Endothelial cell of umbilical vein (primary cell): ENCODE measurements at regions not wholly inside any gene's neighbourhood (a gene's known extent, or its start where the extent isn't known, plus 50 kb on each side); places are given as distances from the start of the nearest gene placed in this dataset.

Source experiments
- BruUV-seq: library from RNA; stranded (reverse); fragments of 400-500 nt; replicated peaks from 2 replicates; lab custom pipeline; 2021; lab: Mats Ljungman, UMichigan
- CTCF ChIA-PET: fragments of 300-600, 350-600 bp; sonication (Branson Sonifier 250); formaldehyde crosslinking; loops from one replicate; lab custom pipeline; 2021; ENCODE audit warnings: antibody characterized with exemption, inconsistent platforms; lab: Charles Lee
- POLR2A ChIA-PET: fragments of 300-600, 350-600 bp; sonication (Branson Sonifier 250); formaldehyde crosslinking; loops from one replicate; lab custom pipeline; 2021; ENCODE audit warnings: antibody characterized with exemption, inconsistent platforms; lab: Charles Lee
- DNase-seq: peaks from one replicate; pipeline ENCODE4 v3.0.0-alpha.2; 2011; ENCODE audit warnings: low read depth, low spot score
- FAIRE-seq: peaks from 2 replicates; lab custom pipeline; 2011; peaks lifted over from hg19 to GRCh38; lab: Jason Lieb, UNC
- H2AFZ ChIP-seq: 2 replicates; pipeline ENCODE4 v1.6.0; 2012; ENCODE audit warnings: low read depth, low read length, control low read depth, inconsistent platforms
- H3K27ac ChIP-seq: 2 replicates; pipeline ENCODE4 v1.5.1; 2011; ENCODE audit warnings: low read depth, mild to moderate bottlenecking, control low read depth, low read length, moderate library complexity; ENCODE audit not compliant: insufficient read depth
- H3K27me3 ChIP-seq, 2 experiments: 2 replicates each; pipeline versions ENCODE4 v1.6.0 to v1.6.1; 2011; ENCODE audit warnings: low read length in 2 of 2, mixed read lengths in 1 of 2; ENCODE audit not compliant: control insufficient read depth in 2 of 2, insufficient read depth in 2 of 2
- H3K36me3 ChIP-seq, 2 experiments: 2 replicates in 1 of 2; 3 replicates in 1 of 2; pipeline ENCODE4 v1.5.1; 2011; ENCODE audit warnings: low read length in 2 of 2, mild to moderate bottlenecking in 1 of 2, moderate library complexity in 1 of 2; ENCODE audit not compliant: control insufficient read depth in 2 of 2, insufficient read depth in 2 of 2; ENCODE audit errors: extremely low read depth in 1 of 2
- H3K4me1 ChIP-seq: 3 replicates; pipeline ENCODE4 v1.5.1; 2011; ENCODE audit warnings: mild to moderate bottlenecking, low read length; ENCODE audit not compliant: control insufficient read depth, insufficient read depth; ENCODE audit errors: extremely low read depth
- H3K4me2 ChIP-seq: 2 replicates; pipeline ENCODE4 v1.6.1; 2011; ENCODE audit warnings: low read length, control low read depth, mixed read lengths; ENCODE audit not compliant: insufficient read depth
- H3K4me3 ChIP-seq, 3 experiments: fragments of 200-600 bp in 1 of 3; sonication (generic), shearing (Covaris generic) in 1 of 3; replicated peaks in 1 of 3; 2 replicates each; pipeline ENCODE4 v1.5.1; 2011 to 2016; ENCODE audit warnings: control low read depth in 3 of 3, low read length in 3 of 3, mild to moderate bottlenecking in 2 of 3, inconsistent platforms in 1 of 3, low read depth in 1 of 3, moderate library complexity in 1 of 3; ENCODE audit not compliant: insufficient read depth in 1 of 3
- H3K79me2 ChIP-seq: 2 replicates; pipeline ENCODE4 v1.6.0; 2012; ENCODE audit warnings: low read length, inconsistent platforms; ENCODE audit not compliant: control insufficient read depth, insufficient read depth
- H3K9ac ChIP-seq: replicated peaks from 2 replicates; pipeline ENCODE3; 2011; ENCODE audit warnings: low read length, control low read depth; ENCODE audit not compliant: insufficient read depth; ENCODE audit errors: extremely low read depth
- H3K9me1 ChIP-seq: replicated peaks from 3 replicates; pipeline ENCODE4 v1.6.0; 2011; ENCODE audit warnings: mild to moderate bottlenecking, low read length; ENCODE audit not compliant: control insufficient read depth, insufficient read depth; ENCODE audit errors: extremely low read depth
- H3K9me3 ChIP-seq: replicated peaks from 2 replicates; pipeline ENCODE4 v1.5.1; 2012; ENCODE audit warnings: low read length, inconsistent platforms; ENCODE audit not compliant: control insufficient read depth, insufficient read depth
- H4K20me1 ChIP-seq: replicated peaks from 2 replicates; pipeline ENCODE3; 2011; ENCODE audit warnings: mild to moderate bottlenecking, low read length; ENCODE audit not compliant: control insufficient read depth, insufficient read depth; ENCODE audit errors: extremely low read depth
- EZH2 ChIP-seq: IDR thresholded peaks from 2 replicates; pipeline ENCODE4 v1.6.1; 2012; ENCODE audit warnings: borderline replicate concordance, low read depth, mild to moderate bottlenecking, moderate library complexity, low read length, inconsistent platforms; ENCODE audit not compliant: severe bottlenecking
- FOS ChIP-seq: IDR thresholded peaks from 2 replicates; pipeline ENCODE4 v1.6.1; 2011; ENCODE audit warnings: mild to moderate bottlenecking, low read length, moderate library complexity, borderline replicate concordance; ENCODE audit not compliant: insufficient read depth
- GATA2 ChIP-seq: IDR thresholded peaks from 2 replicates; pipeline ENCODE4 v1.7.0; 2011; ENCODE audit warnings: low read depth, mild to moderate bottlenecking, moderate library complexity, mixed read lengths, low read length; ENCODE audit not compliant: insufficient read length, insufficient read depth
- JUN ChIP-seq: IDR thresholded peaks from 2 replicates; pipeline ENCODE4 v1.6.1; 2011; ENCODE audit warnings: borderline replicate concordance, low read depth; ENCODE audit not compliant: insufficient read length, insufficient read depth
- MYC ChIP-seq: IDR thresholded peaks from one replicate; pipeline ENCODE4 v1.6.1; 2011; ENCODE audit warnings: mild to moderate bottlenecking, low read depth, low read length
- POLR2A ChIP-seq: IDR thresholded peaks from 2 replicates; pipeline ENCODE4 v1.6.1; 2012; ENCODE audit warnings: low read depth, mild to moderate bottlenecking, control low read depth, low read length
- POLR2AphosphoS5 ChIP-seq: IDR thresholded peaks from 2 replicates; pipeline ENCODE4 v1.6.1; 2012; ENCODE audit warnings: low read depth, mild to moderate bottlenecking, control low read depth, low read length, moderate library complexity; ENCODE audit not compliant: insufficient read depth
- dilution Hi-C: fragments of 300-500 bp; cut with MboI; formaldehyde crosslinking; loops from one replicate; pipeline ENCODE4 v1.15.0; 2019; ENCODE audit warnings: low sequenced_read_pairs; ENCODE audit not compliant: extremely low pct_ligation_motif_present
- intact Hi-C: fragments of 100-400 bp; cut with micrococcal nuclease; formaldehyde crosslinking; loops from one replicate; pipeline ENCODE4 v1.10.0; 2022
- TF ChIP-seq, protein P1 (sequence below), 2 donors: IDR thresholded peaks; 1 replicate in 1 of 2; 2 replicates in 1 of 2; pipeline ENCODE4 v1.5.1; 2011; ENCODE audit warnings: low read length in 2 of 2, mild to moderate bottlenecking in 2 of 2, moderate library complexity in 2 of 2, control low read depth in 1 of 2, inconsistent platforms in 1 of 2, low read depth in 1 of 2; ENCODE audit not compliant: insufficient read depth in 1 of 2; ENCODE audit errors: extremely low read depth in 1 of 2
- TF ChIP-seq, protein P2 (sequence below): IDR thresholded peaks from 2 replicates; pipeline ENCODE4 v1.6.1; 2011; ENCODE audit not compliant: insufficient read depth, insufficient read length

- H3K9me1 ChIP-seq, result no peaks in the 10 kb centered on the region
- no peaks in the 10 kb centered on the region for H3K4me1 ChIP-seq
- no peaks in the 10 kb centered on the region for H3K9me3 ChIP-seq
- CTCF ChIA-PET, result no interaction called here
- no peak overlapping the region for H3K9ac ChIP-seq
- FAIRE-seq, result no peak
- intact Hi-C loops, result no loop called here
- no peak overlapping the region for H3K4me2 ChIP-seq
- DNase-seq, result no peak
- no peaks in the 10 kb centered on the region for H4K20me1 ChIP-seq
- no peaks in the 10 kb centered on the region for H3K79me2 ChIP-seq
- BruUV-seq, result no TSS peak
- no peak overlapping the region for H3K27ac ChIP-seq
- H2AFZ ChIP-seq, result no peak overlapping the region
- POLR2A ChIA-PET, result interaction anchor here (0.7 kb wide), 1 partner anchor 66 kb away, joined by 3 read pairs; no protein-coding TSS in a partner anchor
- H3K27me3 ChIP-seq, result peaks cover 8 to 17% of the 10 kb centered on the region in 2 experiments
- dilution Hi-C loops, result no loop called here
- H3K4me3 ChIP-seq, result no peak overlapping the region
- H3K36me3 ChIP-seq, result no peaks in the 10 kb centered on the region
- TF ChIP-seq EZH2, result no peak
- TF ChIP-seq, protein P1, sequence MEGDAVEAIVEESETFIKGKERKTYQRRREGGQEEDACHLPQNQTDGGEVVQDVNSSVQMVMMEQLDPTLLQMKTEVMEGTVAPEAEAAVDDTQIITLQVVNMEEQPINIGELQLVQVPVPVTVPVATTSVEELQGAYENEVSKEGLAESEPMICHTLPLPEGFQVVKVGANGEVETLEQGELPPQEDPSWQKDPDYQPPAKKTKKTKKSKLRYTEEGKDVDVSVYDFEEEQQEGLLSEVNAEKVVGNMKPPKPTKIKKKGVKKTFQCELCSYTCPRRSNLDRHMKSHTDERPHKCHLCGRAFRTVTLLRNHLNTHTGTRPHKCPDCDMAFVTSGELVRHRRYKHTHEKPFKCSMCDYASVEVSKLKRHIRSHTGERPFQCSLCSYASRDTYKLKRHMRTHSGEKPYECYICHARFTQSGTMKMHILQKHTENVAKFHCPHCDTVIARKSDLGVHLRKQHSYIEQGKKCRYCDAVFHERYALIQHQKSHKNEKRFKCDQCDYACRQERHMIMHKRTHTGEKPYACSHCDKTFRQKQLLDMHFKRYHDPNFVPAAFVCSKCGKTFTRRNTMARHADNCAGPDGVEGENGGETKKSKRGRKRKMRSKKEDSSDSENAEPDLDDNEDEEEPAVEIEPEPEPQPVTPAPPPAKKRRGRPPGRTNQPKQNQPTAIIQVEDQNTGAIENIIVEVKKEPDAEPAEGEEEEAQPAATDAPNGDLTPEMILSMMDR (IDR thresholded peaks at IDR 0.05; ENCODE audit: extremely low read depth in 1 of 2, insufficient read depth in 1 of 2, low read depth in 1 of 2, low read length in 2 of 2), result no peak
- no peak for TF ChIP-seq GATA2
- no peak for TF ChIP-seq JUN
- TF ChIP-seq POLR2AphosphoS5, result no peak
- no peak for TF ChIP-seq POLR2A
- no peak for TF ChIP-seq FOS
- TF ChIP-seq, protein P2, sequence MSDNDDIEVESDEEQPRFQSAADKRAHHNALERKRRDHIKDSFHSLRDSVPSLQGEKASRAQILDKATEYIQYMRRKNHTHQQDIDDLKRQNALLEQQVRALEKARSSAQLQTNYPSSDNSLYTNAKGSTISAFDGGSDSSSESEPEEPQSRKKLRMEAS, result no peak
- TF ChIP-seq MYC, result no peak
These were observed 199.8 kb upstream of the CCDC68 start for GRCh38 chr18:55159027-55159426.
